ENCODE measurements at regions not wholly inside any gene's neighbourhood (a gene's known extent, or its start where the extent isn't known, plus 50 kb on each side); places are given as distances from the start of the nearest gene placed in this dataset.

GRCh38 chr3:180290300-180290699 is 253.6 kb upstream of the PEX5L start:
- no peak for TF ChIP-seq EZH2 (IDR thresholded peaks at IDR 0.05; ENCODE audit: borderline replicate concordance, low read length)
- TF ChIP-seq CTCF (IDR thresholded peaks at IDR 0.05; ENCODE audit: low read length) = no peak

All from OCI-LY1 (cell line).